Neural cell (in vitro differentiated cells): ENCODE measurements at regions not wholly inside any gene's neighbourhood (a gene's known extent, or its start where the extent isn't known, plus 50 kb on each side); places are given as distances from the start of the nearest gene placed in this dataset.

ENCODE experiments used
- H2AFZ ChIP-seq: fragments of 200-600, 300-800 bp; sonication (generic), shearing (Covaris generic); 2 replicates; pipeline ENCODE4 v1.6.0; 2014; ENCODE audit warnings: low read depth, mild to moderate bottlenecking, antibody characterized with exemption, low read length, moderate library complexity
- H3F3A ChIP-seq: fragments of 200-600 bp; shearing (Covaris generic); 2 replicates; pipeline ENCODE4 v1.6.1; 2016; ENCODE audit warnings: mild to moderate bottlenecking, moderate library complexity, mixed read lengths, antibody characterized with exemption, low read length; ENCODE audit not compliant: insufficient read depth, poor library complexity, severe bottlenecking
- H3K27ac ChIP-seq: fragments of 200-600, 300-800 bp; sonication (generic), shearing (Covaris generic); 2 replicates; pipeline ENCODE4 v1.5.1; 2014; ENCODE audit warnings: mild to moderate bottlenecking, low read length, moderate library complexity
- H3K27me3 ChIP-seq: fragments of 300-800, 200-600 bp; sonication (generic), shearing (Covaris generic); 2 replicates; pipeline ENCODE4 v1.6.0; 2014; ENCODE audit warnings: mild to moderate bottlenecking, low read depth, low read length, moderate library complexity; ENCODE audit not compliant: insufficient read depth
- H3K36me3 ChIP-seq: fragments of 300-800, 200-600 bp; sonication (generic), shearing (Covaris generic); 2 replicates; pipeline ENCODE4 v1.5.1; 2014; ENCODE audit warnings: mild to moderate bottlenecking, antibody characterized with exemption, low read length, moderate library complexity; ENCODE audit not compliant: insufficient read depth
- H3K4me2 ChIP-seq: fragments of 300-800, 200-600 bp; sonication (generic), shearing (Covaris generic); 2 replicates; pipeline ENCODE4 v1.6.0; 2014; ENCODE audit warnings: mild to moderate bottlenecking, low read length
- H3K4me3 ChIP-seq: fragments of 300-800, 200-600 bp; sonication (generic), shearing (Covaris generic); 2 replicates; pipeline ENCODE4 v1.5.1; 2014; ENCODE audit warnings: mild to moderate bottlenecking, low read length, moderate library complexity
- H3K79me2 ChIP-seq: fragments of 200-600 bp; shearing (Covaris generic); replicated peaks from 2 replicates; pipeline ENCODE4 v1.6.0; 2014; ENCODE audit warnings: mild to moderate bottlenecking, low read length, moderate library complexity; ENCODE audit not compliant: insufficient read depth
- H3K9ac ChIP-seq: fragments of 300-800, 200-600 bp; sonication (generic), shearing (Covaris generic); 2 replicates; pipeline ENCODE4 v1.6.1; 2016; ENCODE audit warnings: mild to moderate bottlenecking, low read length, mixed read lengths
- H3K9me2 ChIP-seq: fragments of 200-600 bp; shearing (Covaris generic); 2 replicates; pipeline ENCODE4 v1.6.1; 2016; ENCODE audit warnings: mild to moderate bottlenecking, low read length, mixed read lengths; ENCODE audit not compliant: insufficient read depth
- H3K9me3 ChIP-seq: fragments of 200-600, 300-800 bp; sonication (generic), shearing (Covaris generic); 2 replicates; pipeline ENCODE4 v1.6.1; 2016; ENCODE audit warnings: mild to moderate bottlenecking, mixed run types, low read length, moderate library complexity, mixed read lengths
- H4K20me1 ChIP-seq: fragments of 200-600 bp; shearing (Covaris generic); 2 replicates; pipeline ENCODE4 v1.6.1; 2016; ENCODE audit warnings: mild to moderate bottlenecking, mixed run types; ENCODE audit not compliant: insufficient read depth
- CTCF ChIP-seq: fragments of 450-650 bp; IDR thresholded peaks from 2 replicates; pipeline ENCODE4 v1.5.1; 2014; ENCODE audit warnings: antibody characterized with exemption, mild to moderate bottlenecking, moderate library complexity; ENCODE audit not compliant: poor library complexity, severe bottlenecking
- EP300 ChIP-seq: fragments of 450-650 bp; conservative IDR thresholded peaks from 2 replicates; pipeline ENCODE4 v1.6.1; 2014; ENCODE audit warnings: antibody characterized with exemption, mild to moderate bottlenecking, moderate library complexity; ENCODE audit not compliant: poor library complexity, severe bottlenecking
- EZH2 ChIP-seq: fragments of 200-600, 300-800 bp; shearing (Covaris generic), sonication (generic); IDR thresholded peaks from 2 replicates; pipeline ENCODE4 v1.6.1; 2014; ENCODE audit warnings: antibody characterized with exemption, low read length, borderline replicate concordance, mild to moderate bottlenecking; ENCODE audit not compliant: insufficient read depth, poor library complexity, severe bottlenecking
- MXI1 ChIP-seq: fragments of 450-650 bp; conservative IDR thresholded peaks from 2 replicates; pipeline ENCODE4 v1.6.1; 2014; ENCODE audit warnings: antibody characterized with exemption, mild to moderate bottlenecking; ENCODE audit not compliant: poor library complexity, severe bottlenecking
- POLR2AphosphoS5 ChIP-seq: IDR thresholded peaks from 2 replicates; pipeline ENCODE4 v1.6.1; 2012
- RAD21 ChIP-seq: fragments of 450-650 bp; conservative IDR thresholded peaks from 2 replicates; pipeline ENCODE4 v1.6.1; 2014; ENCODE audit warnings: antibody characterized with exemption, mild to moderate bottlenecking, moderate library complexity
- REST ChIP-seq: IDR thresholded peaks from 2 replicates; pipeline ENCODE4 v1.6.1; 2012; ENCODE audit warnings: borderline replicate concordance
- SMC3 ChIP-seq: fragments of 450-650 bp; conservative IDR thresholded peaks from 2 replicates; pipeline ENCODE4 v1.6.1; 2014; ENCODE audit warnings: antibody characterized with exemption, mild to moderate bottlenecking, moderate library complexity; ENCODE audit not compliant: poor library complexity
- TAF1 ChIP-seq: IDR thresholded peaks from 2 replicates; pipeline ENCODE4 v1.6.1; 2012; ENCODE audit warnings: low read depth

- Histone ChIP-seq H2AFZ (no peak overlapping the region), H3K9ac (no peak overlapping the region), H3K9me2 (no peaks in the 10 kb centered on the region), H3K9me3 (no peaks in the 10 kb centered on the region), H3K79me2 (no peaks in the 10 kb centered on the region), H3K4me3 (no peak overlapping the region), H3K36me3 (no peaks in the 10 kb centered on the region), H3K27ac (no peak overlapping the region), H3K27me3 (no peaks in the 10 kb centered on the region), H4K20me1 (no peaks in the 10 kb centered on the region), H3K4me2 (no peak overlapping the region), H3F3A (no peaks in the 10 kb centered on the region)
- TF ChIP-seq POLR2AphosphoS5 = no peak
- TF ChIP-seq EP300 = no peak
- TF ChIP-seq MXI1 = no peak
- no peak for TF ChIP-seq TAF1
- no peak for TF ChIP-seq RAD21
- TF ChIP-seq CTCF = no peak
- no peak for TF ChIP-seq EZH2
- no peak for TF ChIP-seq SMC3
- no peak for TF ChIP-seq REST
These were observed 62.1 kb downstream of the VCX3A start for GRCh38 chrX:6472652-6473342.

GRCh38 chrX:6468706-6469105, 66.2 kb downstream of the VCX3A start:
- Histone ChIP-seq H3K4me3 (no peak overlapping the region), H3K79me2 (no peaks in the 10 kb centered on the region), H2AFZ (no peak overlapping the region), H4K20me1 (no peaks in the 10 kb centered on the region), H3K27me3 (no peaks in the 10 kb centered on the region), H3F3A (no peaks in the 10 kb centered on the region), H3K27ac (no peak overlapping the region), H3K9me2 (no peaks in the 10 kb centered on the region), H3K4me2 (no peak overlapping the region), H3K36me3 (no peaks in the 10 kb centered on the region), H3K9me3 (no peaks in the 10 kb centered on the region), H3K9ac (no peak overlapping the region)
- TF ChIP-seq EP300 = no peak
- TF ChIP-seq POLR2AphosphoS5 = no peak
